HG03060 (cell line): ENCODE measurements at regions not wholly inside any gene's neighbourhood (a gene's known extent, or its start where the extent isn't known, plus 50 kb on each side); places are given as distances from the start of the nearest gene placed in this dataset.

Source experiments
- ATAC-seq: cut with Tn5 transposase; IDR thresholded peaks from one replicate; pipeline ENCODE4 v1.9.1; 2021; ENCODE audit warnings: low read depth, moderate number of reproducible peaks; ENCODE audit not compliant: unreplicated experiment

DNA sequence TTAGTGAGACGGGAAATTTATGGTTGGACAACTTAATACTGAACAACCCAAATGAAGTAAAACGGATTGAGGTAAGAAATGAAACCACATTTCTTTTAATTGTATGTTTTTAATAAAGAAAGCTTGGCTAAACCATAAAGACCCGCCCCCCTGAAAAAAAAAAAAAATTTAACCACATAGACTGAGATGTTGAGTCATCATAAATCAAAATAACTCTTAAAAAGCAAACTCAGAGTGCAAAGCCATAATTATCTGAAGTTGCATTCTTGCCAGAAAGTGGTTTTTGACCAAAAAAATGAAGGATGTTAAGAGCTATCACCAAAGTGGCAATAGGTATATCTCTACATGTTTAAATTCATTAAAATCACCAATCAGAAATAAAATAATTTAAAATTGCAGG lies 101.8 kb upstream of the COL21A1 start:
- ATAC-seq: no peak

DNA sequence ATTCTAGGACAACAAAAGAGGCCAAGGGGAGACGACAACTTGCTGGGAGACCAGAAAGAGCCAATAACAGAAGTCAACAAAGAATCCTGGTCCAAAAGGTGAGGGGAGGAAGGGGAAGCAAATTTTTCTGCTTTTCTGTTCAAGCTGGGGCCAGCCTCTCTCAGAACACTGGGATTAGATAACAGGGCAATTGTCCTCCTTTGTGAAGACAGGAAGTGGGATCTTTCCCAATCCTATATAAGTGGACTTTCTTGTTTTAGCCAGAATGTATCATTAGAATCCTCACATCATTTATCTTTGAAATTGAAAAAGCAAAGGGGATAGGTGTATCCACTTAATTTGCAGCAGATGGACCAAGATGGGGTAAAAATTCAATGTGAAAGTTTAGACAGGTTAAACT lies 101.2 kb upstream of the COL21A1 start:
- ATAC-seq: no peak

- no peak for ATAC-seq
Observed at GRCh38 chr6:56347526-56347925, 100.1 kb upstream of the COL21A1 start.

DNA sequence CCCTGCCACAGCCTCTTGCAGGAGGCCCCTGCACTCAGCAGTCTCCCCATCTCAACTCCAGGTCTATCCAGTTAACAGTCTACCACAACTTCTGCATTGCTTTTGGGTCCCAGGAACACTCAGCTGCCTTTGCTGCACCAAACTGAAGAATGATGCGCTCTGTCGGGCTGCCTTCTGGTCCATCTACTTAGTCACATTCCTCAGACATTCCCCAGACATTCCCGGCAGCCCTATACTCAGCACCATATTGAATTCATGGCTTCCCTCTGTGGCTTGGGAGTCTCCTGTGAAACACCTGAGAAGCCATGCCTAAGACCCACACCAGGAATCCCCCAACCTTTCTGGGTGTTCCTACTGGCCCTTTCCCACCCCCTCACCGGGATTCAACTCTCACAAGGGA lies 99.6 kb upstream of the COL21A1 start:
- no peak for ATAC-seq

DNA sequence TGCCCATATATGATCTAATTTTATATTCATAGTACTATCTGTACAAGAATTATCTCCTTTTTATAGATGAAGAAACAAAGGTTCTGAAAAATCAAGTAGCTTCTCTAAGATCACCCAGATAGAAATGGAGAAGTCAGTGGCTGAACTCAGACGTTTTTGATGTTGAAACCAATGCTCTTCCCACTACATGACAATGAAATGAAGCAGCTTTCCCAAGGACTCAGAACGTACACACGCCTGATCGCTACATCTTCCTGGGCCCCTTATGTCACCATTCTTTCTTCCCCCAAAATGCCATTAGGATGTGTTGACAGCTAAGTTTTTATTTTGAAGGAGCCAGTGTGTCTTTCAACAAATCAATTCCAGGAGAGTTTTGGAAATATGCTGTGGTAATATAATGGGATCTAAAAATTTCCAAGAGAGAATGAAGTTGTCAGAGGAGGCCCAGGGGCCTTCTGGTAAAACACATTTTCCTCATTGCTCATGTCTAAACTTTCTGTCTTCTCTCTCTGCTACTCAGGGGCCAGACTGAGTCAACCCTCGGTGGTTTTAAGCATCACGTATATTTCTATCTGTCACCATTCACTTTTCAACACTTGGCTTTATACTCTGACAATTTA lies 98.1 kb upstream of the COL21A1 start:
- ATAC-seq: no peak

- ATAC-seq: no peak
Observed at GRCh38 chr6:56343295-56343694, 95.9 kb upstream of the COL21A1 start.

GRCh38 chr6:56339524-56339923 lies 92.1 kb upstream of the COL21A1 start:
- no peak for ATAC-seq

DNA sequence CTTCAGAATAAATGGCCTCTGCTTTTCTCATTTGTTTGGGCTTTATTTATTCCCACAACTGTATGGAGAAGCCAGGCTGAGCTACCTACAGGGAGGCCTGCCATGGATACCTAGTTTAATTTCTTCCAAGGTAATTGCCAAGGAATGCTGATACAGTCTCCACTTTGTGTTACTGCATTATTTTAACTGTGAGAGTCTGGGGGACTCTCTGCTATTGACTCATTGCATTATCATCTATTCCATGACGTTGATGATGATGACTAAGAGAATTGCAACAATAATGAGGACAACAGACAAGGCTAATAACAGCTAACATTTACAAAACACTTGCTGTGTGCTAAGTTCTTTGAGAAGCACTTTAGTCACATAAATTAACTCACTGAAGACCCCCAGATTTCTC lies 88.3 kb upstream of the COL21A1 start:
- ATAC-seq: no peak

- ATAC-seq: no peak
Observed at GRCh38 chr6:56334937-56335336, 87.6 kb upstream of the COL21A1 start.

DNA sequence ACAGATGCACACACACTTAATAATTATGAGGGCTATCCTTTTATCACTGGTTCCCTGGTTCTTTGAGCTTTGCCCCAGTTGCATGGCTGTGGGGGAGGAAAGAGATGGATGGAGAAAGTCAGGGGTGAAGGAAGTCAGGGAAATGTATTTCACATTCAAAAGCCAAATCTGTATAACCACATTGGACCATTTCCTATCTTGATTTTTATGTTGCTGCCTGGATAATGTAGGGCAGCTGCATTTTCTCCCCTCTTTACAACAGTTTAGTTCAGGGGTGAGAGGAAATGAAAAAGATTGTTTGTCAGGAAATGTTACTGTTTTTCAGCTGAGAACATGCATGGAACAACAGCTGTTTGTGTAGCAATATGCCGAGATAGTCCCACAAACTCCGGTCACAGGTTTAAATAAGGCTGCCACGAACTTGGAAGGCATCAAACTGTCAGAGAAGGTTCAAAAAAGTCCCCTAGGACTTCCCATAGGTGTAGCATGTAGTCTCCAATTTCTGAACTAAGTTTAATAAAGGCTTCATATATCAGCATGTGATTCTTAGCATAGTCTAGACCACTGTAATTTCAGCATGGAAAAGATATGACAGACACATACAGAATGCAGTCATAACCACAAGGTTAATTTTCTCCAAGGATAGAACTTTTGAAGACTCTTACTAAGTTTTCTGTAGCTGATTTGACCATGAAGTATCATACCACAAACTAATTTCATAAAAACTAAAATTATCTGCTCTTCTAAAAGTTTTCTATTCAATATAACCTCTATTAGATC lies 82.1 kb upstream of the COL21A1 start:
- ATAC-seq: no peak

- ATAC-seq: no peak
Observed at GRCh38 chr6:56328728-56329090, 81.3 kb upstream of the COL21A1 start.

DNA sequence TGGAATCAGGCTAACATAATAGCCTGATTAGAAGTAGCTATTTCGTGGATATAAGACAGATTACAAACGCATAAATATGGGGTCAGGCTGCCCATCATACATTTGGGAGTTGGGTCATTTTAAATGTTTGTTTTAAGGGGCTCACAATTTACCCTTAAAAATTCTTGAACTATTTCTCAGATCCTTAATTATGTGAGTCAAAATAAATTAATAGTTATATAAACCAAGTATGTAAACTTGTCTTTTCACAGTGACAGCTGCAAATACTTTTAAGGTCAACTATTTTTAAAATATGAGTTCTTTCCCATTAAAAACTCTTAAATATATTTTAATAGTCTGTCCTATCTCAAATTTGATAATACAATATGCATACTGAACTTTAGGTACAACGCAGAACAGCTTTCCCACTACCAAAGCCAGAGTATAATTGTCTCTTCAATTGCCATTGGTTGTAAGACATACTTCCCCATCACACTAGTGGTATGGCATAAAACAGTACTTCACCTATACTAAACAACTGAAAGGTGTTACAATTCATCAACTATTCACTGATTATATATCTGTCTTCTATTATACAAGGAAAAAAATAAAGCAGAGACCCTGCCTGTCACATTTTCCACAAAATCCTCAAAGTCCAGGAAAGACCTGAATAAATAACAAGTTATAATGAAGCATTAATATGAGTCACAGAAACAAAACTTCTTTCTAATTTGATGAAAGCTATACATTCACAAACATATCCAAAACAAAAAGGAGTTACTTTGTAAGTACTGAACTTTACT lies 80.8 kb upstream of the COL21A1 start:
- ATAC-seq: no peak

GRCh38 chr6:56324396-56324795 lies 77.0 kb upstream of the COL21A1 start:
- no peak for ATAC-seq

DNA sequence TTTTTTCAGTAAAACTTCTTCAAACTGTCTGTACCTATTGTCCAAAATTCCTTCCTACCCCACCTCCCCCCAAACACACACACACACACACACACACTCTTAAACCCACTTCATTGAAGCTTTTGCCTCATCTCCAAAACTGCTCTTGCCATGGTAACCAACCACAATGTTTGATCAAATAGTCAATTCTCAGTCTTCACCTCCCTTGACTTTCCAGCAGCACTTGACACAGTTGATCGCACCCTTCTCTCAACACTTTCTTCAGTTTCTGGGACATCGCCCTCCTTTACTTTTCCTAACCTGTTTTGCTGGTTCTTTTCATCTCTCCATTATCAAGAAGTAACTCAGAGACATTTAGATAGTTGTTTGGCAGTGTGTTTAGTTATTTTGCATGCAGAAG lies 71.5 kb upstream of the COL21A1 start:
- no peak for ATAC-seq

GRCh38 chr6:56314683-56315523 lies 67.5 kb upstream of the COL21A1 start:
- no peak for ATAC-seq

DNA sequence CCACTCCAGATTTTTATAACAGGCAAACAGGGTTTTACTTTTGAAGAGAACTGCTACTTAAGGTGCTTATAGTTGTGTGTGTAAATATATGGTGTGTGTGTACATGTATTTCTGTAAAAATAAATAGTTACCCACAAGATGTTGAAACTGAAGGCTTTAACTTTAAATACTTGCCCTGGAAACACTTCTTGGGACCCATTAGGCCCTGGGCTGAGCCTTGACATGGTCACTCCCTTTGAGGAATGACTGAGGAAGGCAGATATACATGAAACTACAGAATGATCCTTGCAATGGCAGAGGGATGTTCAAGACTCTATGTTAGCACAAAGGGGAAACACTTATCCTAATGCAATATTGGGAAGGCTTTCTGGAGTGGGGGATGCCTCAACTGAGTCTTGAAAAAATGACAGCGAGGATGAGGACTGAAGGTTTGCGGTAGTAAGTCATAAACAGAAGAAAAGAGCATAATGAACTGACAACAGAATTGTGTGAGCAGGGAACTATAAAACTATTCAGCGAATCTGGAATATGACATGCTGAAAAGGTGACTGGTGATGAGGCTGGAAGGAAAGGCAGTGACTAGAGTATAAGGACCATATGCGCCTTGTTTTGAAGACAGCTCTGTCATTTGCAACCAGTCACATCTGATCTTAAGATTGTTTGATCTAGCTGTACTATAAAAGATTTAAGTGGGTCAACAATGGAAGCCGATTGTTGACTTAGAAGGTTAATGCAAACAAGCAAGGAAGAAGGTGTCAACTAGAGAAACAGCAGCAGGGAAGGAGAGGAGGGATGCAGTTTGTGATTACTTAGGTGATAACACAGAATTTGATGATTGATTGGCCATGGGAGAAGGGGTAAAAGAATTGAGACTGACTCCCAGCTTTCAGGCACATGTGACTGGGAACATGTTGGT lies 64.4 kb upstream of the COL21A1 start:
- no peak for ATAC-seq

DNA sequence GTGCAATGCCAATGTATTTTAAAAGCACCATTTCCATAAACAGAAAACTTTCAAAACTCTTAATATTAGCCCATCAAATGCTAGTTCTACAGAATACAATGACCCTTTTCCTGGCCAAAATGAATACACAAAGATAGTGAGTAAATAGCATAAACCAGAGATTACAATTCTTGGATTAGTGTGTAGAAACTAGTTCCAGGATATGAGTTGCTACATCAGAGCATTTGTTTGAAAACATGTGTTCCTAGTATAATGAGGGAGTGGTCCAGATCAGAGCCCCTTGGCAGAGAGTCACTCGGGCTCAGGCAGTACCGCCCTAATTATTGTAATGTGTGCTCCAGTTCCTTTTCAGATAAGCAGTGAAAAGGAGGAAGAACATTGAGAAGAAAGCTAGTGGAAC lies 63.7 kb upstream of the COL21A1 start:
- ATAC-seq: no peak

DNA sequence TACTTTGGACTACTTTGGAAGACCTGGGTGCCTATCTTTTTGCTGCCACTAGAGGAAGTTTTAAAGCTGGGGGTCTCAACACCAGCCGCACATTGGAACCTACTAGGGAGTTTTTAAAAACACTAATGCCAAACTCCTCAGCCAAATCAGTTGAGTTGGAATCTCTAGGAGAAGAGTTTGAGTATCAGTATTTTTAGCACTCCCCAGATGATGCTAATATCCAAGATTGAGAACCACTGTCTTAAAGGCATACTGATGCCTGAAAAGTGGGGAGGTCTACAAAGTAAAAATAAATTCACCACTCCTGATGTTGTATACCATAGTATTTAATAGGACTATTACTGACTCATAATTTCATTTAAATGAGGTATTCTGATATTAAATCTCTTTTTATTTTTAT lies 62.9 kb upstream of the COL21A1 start:
- ATAC-seq: no peak

DNA sequence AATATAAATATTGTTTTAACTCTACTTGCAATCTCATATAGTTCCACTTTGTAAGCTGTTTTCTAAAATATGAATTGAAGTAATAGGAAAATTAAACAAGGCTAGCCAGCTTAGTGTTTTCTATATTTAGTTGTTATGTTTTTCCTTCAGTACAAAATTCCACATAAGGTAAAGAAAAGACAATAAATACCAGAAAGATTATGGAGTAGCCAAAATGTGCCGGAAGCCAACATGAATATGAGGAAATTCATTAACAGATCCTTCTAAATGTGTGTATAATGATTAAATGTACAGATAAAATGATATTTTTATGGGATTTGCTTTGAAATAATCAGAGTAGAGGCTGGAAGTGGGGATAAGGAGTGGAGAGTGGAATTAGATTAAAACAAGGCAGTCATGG lies 52.5 kb upstream of the COL21A1 start:
- ATAC-seq: no peak
